ENCODE measurements at regions not wholly inside any gene's neighbourhood (a gene's known extent, or its start where the extent isn't known, plus 50 kb on each side); places are given as distances from the start of the nearest gene placed in this dataset.

DNA sequence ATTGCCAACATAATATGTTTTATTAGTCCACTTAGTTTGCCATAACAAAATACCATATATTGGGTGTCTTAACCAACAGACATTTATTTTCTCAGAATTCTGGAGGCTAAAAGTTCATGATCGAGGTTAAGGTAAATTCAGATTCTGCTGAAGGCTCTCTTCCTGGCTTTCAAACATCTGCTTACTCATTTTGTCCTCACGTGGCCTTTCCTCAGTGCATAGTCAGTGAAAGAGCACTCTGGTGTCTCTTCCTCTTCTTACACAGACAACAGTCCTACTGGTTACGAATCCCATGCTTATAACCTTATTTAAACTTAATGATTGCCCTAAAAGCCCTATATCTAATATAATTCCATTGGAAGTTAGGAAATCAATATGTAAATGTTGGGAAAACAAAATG is 479.7 kb downstream of the FSCB start:
- POLR2A ChIA-PET (ENCODE audit: unreplicated experiment) = no interaction called here
- no peak for ATAC-seq (ENCODE audit: low read depth)

More for the DNA sequence above, 479.7 kb downstream of the FSCB start:
- in situ Hi-C loops (cut with MboI; ENCODE audit: low sequenced_read_pairs) = no loop called here
- no peak for DNase-seq
- Histone ChIP-seq H3K9ac (ENCODE audit: low read depth, low read length) (no peak overlapping the region), H2AK9ac (replicated peaks; ENCODE audit: low read depth, low read length, poor library complexity) (no peak overlapping the region), H3K4me2 (ENCODE audit: low read depth, low read length) (no peak overlapping the region), H2AK5ac (ENCODE audit: low read depth, low read length) (no peak overlapping the region), H3K4me1 (ENCODE audit: control insufficient read depth, insufficient read depth, low read length) (no peaks in the 10 kb centered on the region), H3K23ac (ENCODE audit: low read depth, low read length) (no peak overlapping the region), H2BK15ac (ENCODE audit: low read depth, low read length) (no peak overlapping the region), H4K8ac (ENCODE audit: low read depth in 2 of 2, low read length in 2 of 2) (no peak overlapping the region), H2BK120ac (ENCODE audit: low read depth, low read length) (no peak overlapping the region), H3K4ac (ENCODE audit: low read depth, low read length) (no peak overlapping the region), H3K27ac (ENCODE audit: insufficient read depth, low read length) (no peak overlapping the region), H4K20me1 (ENCODE audit: insufficient read depth, low read length) (no peaks in the 10 kb centered on the region), H4K91ac (ENCODE audit: insufficient read depth, low read depth, low read length) (no peak overlapping the region), H3K79me1 (ENCODE audit: low read depth in 1 of 2, low read length in 2 of 2) (no peaks in the 10 kb centered on the region), H2BK5ac (ENCODE audit: low read depth, low read length, poor library complexity, severe bottlenecking) (no peak overlapping the region), H3K36me3 (ENCODE audit: control insufficient read depth, insufficient read depth, low read length) (no peaks in the 10 kb centered on the region), H2AFZ (replicated peaks; ENCODE audit: low read length, poor library complexity) (no peak overlapping the region), H3K56ac (ENCODE audit: extremely low read depth, insufficient read depth, low read length) (no peak overlapping the region), H2BK20ac (ENCODE audit: low read depth, low read length) (no peak overlapping the region), H3K18ac (ENCODE audit: low read depth, low read length) (no peak overlapping the region), H3K9me1 (ENCODE audit: insufficient read depth, low read length) (no peaks in the 10 kb centered on the region), H3K4me3 (ENCODE audit: insufficient read depth, low read depth, low read length) (no peak overlapping the region), H3K27me3 (ENCODE audit: control insufficient read depth, insufficient read depth, low read length) (no peaks in the 10 kb centered on the region), H3K14ac (replicated peaks; ENCODE audit: low read depth, low read length) (no peak overlapping the region), H4K5ac (ENCODE audit: low read depth, low read length) (no peak overlapping the region), H3K9me3 (ENCODE audit: control insufficient read depth, insufficient read depth, low read length) (peaks cover 2% of the 10 kb centered on the region; the same call in 1 of the 2 replicates)
- BruUV-seq (replicated peaks) = no TSS peak
- dilution Hi-C loops (cut with HindIII; ENCODE audit: low sequenced_read_pairs, unreplicated experiment) = no loop called here
- CTCF ChIA-PET = no interaction called here
- intact Hi-C loops (cut with micrococcal nuclease) = no loop called here
- no CpG with 5 or more reads among the region's 3 CpGs for WGBS, 2 experiments (ENCODE audit: extremely low coverage in 2 of 2, insufficient read length in 1 of 2)
- TF ChIP-seq, protein P1, sequence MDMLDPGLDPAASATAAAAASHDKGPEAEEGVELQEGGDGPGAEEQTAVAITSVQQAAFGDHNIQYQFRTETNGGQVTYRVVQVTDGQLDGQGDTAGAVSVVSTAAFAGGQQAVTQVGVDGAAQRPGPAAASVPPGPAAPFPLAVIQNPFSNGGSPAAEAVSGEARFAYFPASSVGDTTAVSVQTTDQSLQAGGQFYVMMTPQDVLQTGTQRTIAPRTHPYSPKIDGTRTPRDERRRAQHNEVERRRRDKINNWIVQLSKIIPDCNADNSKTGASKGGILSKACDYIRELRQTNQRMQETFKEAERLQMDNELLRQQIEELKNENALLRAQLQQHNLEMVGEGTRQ (IDR thresholded peaks at IDR 0.05; ENCODE audit: low read depth, low read length) = no peak
- TF ChIP-seq POLR2A (IDR thresholded peaks at IDR 0.05; ENCODE audit: low read depth, low read length) = no peak
- TF ChIP-seq, protein P2, sequence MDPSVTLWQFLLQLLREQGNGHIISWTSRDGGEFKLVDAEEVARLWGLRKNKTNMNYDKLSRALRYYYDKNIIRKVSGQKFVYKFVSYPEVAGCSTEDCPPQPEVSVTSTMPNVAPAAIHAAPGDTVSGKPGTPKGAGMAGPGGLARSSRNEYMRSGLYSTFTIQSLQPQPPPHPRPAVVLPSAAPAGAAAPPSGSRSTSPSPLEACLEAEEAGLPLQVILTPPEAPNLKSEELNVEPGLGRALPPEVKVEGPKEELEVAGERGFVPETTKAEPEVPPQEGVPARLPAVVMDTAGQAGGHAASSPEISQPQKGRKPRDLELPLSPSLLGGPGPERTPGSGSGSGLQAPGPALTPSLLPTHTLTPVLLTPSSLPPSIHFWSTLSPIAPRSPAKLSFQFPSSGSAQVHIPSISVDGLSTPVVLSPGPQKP (IDR thresholded peaks at IDR 0.05; ENCODE audit: borderline replicate concordance, low read depth, low read length) = no peak
- TF ChIP-seq MAZ (IDR thresholded peaks at IDR 0.05; ENCODE audit: borderline replicate concordance, low read depth, low read length) = no peak
- no peak for TF ChIP-seq FOS (IDR thresholded peaks at IDR 0.05; ENCODE audit: low read depth, low read length)
- TF ChIP-seq, protein P3, sequence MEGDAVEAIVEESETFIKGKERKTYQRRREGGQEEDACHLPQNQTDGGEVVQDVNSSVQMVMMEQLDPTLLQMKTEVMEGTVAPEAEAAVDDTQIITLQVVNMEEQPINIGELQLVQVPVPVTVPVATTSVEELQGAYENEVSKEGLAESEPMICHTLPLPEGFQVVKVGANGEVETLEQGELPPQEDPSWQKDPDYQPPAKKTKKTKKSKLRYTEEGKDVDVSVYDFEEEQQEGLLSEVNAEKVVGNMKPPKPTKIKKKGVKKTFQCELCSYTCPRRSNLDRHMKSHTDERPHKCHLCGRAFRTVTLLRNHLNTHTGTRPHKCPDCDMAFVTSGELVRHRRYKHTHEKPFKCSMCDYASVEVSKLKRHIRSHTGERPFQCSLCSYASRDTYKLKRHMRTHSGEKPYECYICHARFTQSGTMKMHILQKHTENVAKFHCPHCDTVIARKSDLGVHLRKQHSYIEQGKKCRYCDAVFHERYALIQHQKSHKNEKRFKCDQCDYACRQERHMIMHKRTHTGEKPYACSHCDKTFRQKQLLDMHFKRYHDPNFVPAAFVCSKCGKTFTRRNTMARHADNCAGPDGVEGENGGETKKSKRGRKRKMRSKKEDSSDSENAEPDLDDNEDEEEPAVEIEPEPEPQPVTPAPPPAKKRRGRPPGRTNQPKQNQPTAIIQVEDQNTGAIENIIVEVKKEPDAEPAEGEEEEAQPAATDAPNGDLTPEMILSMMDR (conservative IDR thresholded peaks at IDR 0.05; ENCODE audit: low read depth, low read length) = no peak
- no peak for TF ChIP-seq BHLHE40 (IDR thresholded peaks at IDR 0.05; ENCODE audit: low read depth, low read length)
- no peak for TF ChIP-seq NFE2L2 (IDR thresholded peaks at IDR 0.05; ENCODE audit: low read depth, low read length)
- TF ChIP-seq SMC3 (IDR thresholded peaks at IDR 0.05; ENCODE audit: low read depth, low read length) = no peak
- no peak for TF ChIP-seq RFX5 (IDR thresholded peaks at IDR 0.05; ENCODE audit: low read depth, low read length)
- no peak for TF ChIP-seq MXI1 (IDR thresholded peaks at IDR 0.05; ENCODE audit: borderline replicate concordance, low read depth, low read length)
- TF ChIP-seq CEBPB (IDR thresholded peaks at IDR 0.05; ENCODE audit: low read depth, low read length) = no peak
- no peak for TF ChIP-seq MAFK (IDR thresholded peaks at IDR 0.05; ENCODE audit: low read depth, low read length)
- TF ChIP-seq RCOR1 (IDR thresholded peaks at IDR 0.05; ENCODE audit: insufficient replicate concordance, low read length) = no peak
